SK-N-SH (cell line): ENCODE measurements at regions not wholly inside any gene's neighbourhood (a gene's known extent, or its start where the extent isn't known, plus 50 kb on each side); places are given as distances from the start of the nearest gene placed in this dataset.

Experiments used
- CTCF ChIA-PET: fragments of 300-600, 350-600 bp; formaldehyde crosslinking; extraction: SDS; loops from one replicate; lab custom pipeline; 2021; lab: Yijun Ruan, JAX
- POLR2A ChIA-PET: fragments of 350-600 bp; sonication (Branson Sonifier 250); formaldehyde crosslinking; extraction: SDS; loops from one replicate; lab custom pipeline; 2020; ENCODE audit warnings: antibody characterized with exemption, inconsistent platforms; lab: Yijun Ruan, JAX
- DNase-seq: peaks from one replicate; pipeline ENCODE4 v3.0.0; 2012
- H2AFZ ChIP-seq: fragments of 200-600 bp; sonication (generic); 2 replicates; pipeline ENCODE4 v1.8.1; 2016; ENCODE audit warnings: antibody characterized with exemption, mild to moderate bottlenecking, low read depth
- H3F3A ChIP-seq: fragments of 200-600 bp; sonication (generic); replicated peaks from 2 replicates; pipeline ENCODE3; 2016; ENCODE audit warnings: antibody characterized with exemption, mild to moderate bottlenecking; ENCODE audit not compliant: insufficient read depth
- H3K27ac ChIP-seq, 2 experiments: fragments of 200-500 bp in 1 of 2; fragments of 200-600 bp in 1 of 2; sonication (Bioruptor generic) in 1 of 2; sonication (generic), shearing (Covaris generic) in 1 of 2; 2 replicates each; pipeline versions ENCODE4 v1.5.1 to v1.6.1; 2014 to 2016; ENCODE audit warnings: low read depth in 2 of 2, inconsistent platforms in 1 of 2, low read length in 1 of 2, mild to moderate bottlenecking in 1 of 2, mixed read lengths in 1 of 2
- H3K27me3 ChIP-seq: fragments of 200-600 bp; sonication (generic), shearing (Covaris generic); 2 replicates; pipeline ENCODE4 v1.6.1; 2016; ENCODE audit warnings: mixed run types; ENCODE audit not compliant: insufficient read depth
- H3K36me3 ChIP-seq, 2 experiments: fragments of 200-500 bp in 1 of 2; fragments of 200-600 bp in 1 of 2; sonication (Bioruptor generic) in 1 of 2; sonication (generic) in 1 of 2; replicated peaks in 1 of 2; 2 replicates each; pipeline versions ENCODE3 to v1.5.1; 2014 to 2016; ENCODE audit warnings: low read length in 1 of 2, mild to moderate bottlenecking in 1 of 2; ENCODE audit not compliant: insufficient read depth in 2 of 2, control insufficient read depth in 1 of 2
- H3K4me1 ChIP-seq, 2 experiments: fragments of 200-500 bp in 1 of 2; fragments of 200-600 bp in 1 of 2; sonication (Bioruptor generic) in 1 of 2; sonication (generic), shearing (Covaris generic) in 1 of 2; 2 replicates each; pipeline versions ENCODE4 v1.5.1 to v1.6.1; 2014 to 2016; ENCODE audit warnings: low read depth in 1 of 2, low read length in 1 of 2, mixed run types in 1 of 2; ENCODE audit not compliant: insufficient read depth in 2 of 2, control insufficient read depth in 1 of 2
- H3K4me2 ChIP-seq: fragments of 200-600 bp; sonication (generic), shearing (Covaris generic); 2 replicates; pipeline ENCODE4 v1.6.1; 2017; ENCODE audit warnings: mixed run types
- H3K4me3 ChIP-seq, 2 experiments: fragments of 200-500 bp in 1 of 2; fragments of 200-600 bp in 1 of 2; sonication (Bioruptor generic) in 1 of 2; sonication (generic), shearing (Covaris generic) in 1 of 2; 2 replicates each; pipeline versions ENCODE4 v1.5.1 to v1.8.1; 2014 to 2016; ENCODE audit warnings: low read depth in 2 of 2, inconsistent platforms in 1 of 2, low read length in 1 of 2, mild to moderate bottlenecking in 1 of 2, mixed read lengths in 1 of 2, moderate library complexity in 1 of 2
- H3K79me2 ChIP-seq: fragments of 200-600 bp; sonication (generic); 2 replicates; pipeline ENCODE4 v1.8.1; 2017; ENCODE audit warnings: mild to moderate bottlenecking; ENCODE audit not compliant: insufficient read depth
- H3K9ac ChIP-seq: fragments of 200-600 bp; sonication (generic); 2 replicates; pipeline ENCODE4 v1.6.1; 2017; ENCODE audit warnings: mixed run types
- H3K9me2 ChIP-seq: fragments of 200-600 bp; sonication (generic); 2 replicates; pipeline ENCODE4 v1.6.1; 2017; ENCODE audit warnings: mixed run types
- H3K9me3 ChIP-seq: fragments of 200-600 bp; sonication (generic); 2 replicates; pipeline ENCODE4 v1.6.1; 2017; ENCODE audit warnings: mixed run types, mild to moderate bottlenecking, moderate library complexity
- H4K20me1 ChIP-seq: fragments of 200-600 bp; sonication (generic); 2 replicates; pipeline ENCODE4 v1.6.1; 2017; ENCODE audit warnings: mild to moderate bottlenecking, mixed run types; ENCODE audit not compliant: insufficient read depth
- CHD2 ChIP-seq: fragments of 150-350 bp; IDR thresholded peaks from 2 replicates; pipeline ENCODE4 v1.6.1; 2018; ENCODE audit warnings: low read length; ENCODE audit not compliant: partially characterized antibody
- ELF1 ChIP-seq: IDR thresholded peaks from 2 replicates; pipeline ENCODE4 v1.4.0; 2012
- EP300 ChIP-seq, 2 experiments: IDR thresholded peaks; 2 replicates each; pipeline versions ENCODE4 v1.4.0 to v1.6.1; 2012; ENCODE audit warnings: borderline replicate concordance in 1 of 2, low read depth in 1 of 2, low read length in 1 of 2
- EZH2phosphoT487 ChIP-seq: fragments of 200-600 bp; sonication (generic); IDR thresholded peaks from 2 replicates; pipeline ENCODE4 v1.6.1; 2017; ENCODE audit warnings: low read depth, mixed run types, mild to moderate bottlenecking, antibody characterized with exemption, moderate library complexity, borderline replicate concordance
- FOSL2 ChIP-seq: IDR thresholded peaks from 2 replicates; pipeline ENCODE4 v1.4.0; 2012; ENCODE audit warnings: low read depth, mild to moderate bottlenecking, moderate library complexity, borderline replicate concordance
- FOXJ3 ChIP-seq: sonication (generic); formaldehyde crosslinking; IDR thresholded peaks from 2 replicates; pipeline ENCODE4 v1.5.1; 2020; ENCODE audit warnings: mild to moderate bottlenecking, missing genetic modification reagents
- FOXM1 ChIP-seq: IDR thresholded peaks from 2 replicates; pipeline ENCODE4 v1.4.0; 2012; ENCODE audit warnings: low read depth, mild to moderate bottlenecking
- GABPA ChIP-seq: IDR thresholded peaks from 2 replicates; pipeline ENCODE4 v1.4.0; 2012; ENCODE audit warnings: low read depth, mild to moderate bottlenecking
- MAX ChIP-seq: IDR thresholded peaks from 2 replicates; pipeline ENCODE4 v1.4.0; 2012; ENCODE audit warnings: low read depth
- POLR2AphosphoS5 ChIP-seq: IDR thresholded peaks from 2 replicates; pipeline ENCODE4 v1.6.1; 2012; ENCODE audit warnings: low read depth, low read length
- RCOR1 ChIP-seq: fragments of 150-350 bp; IDR thresholded peaks from 2 replicates; pipeline ENCODE4 v1.6.1; 2017; ENCODE audit warnings: antibody characterized with exemption, low read length
- RFX5 ChIP-seq: IDR thresholded peaks from 2 replicates; pipeline ENCODE4 v1.6.1; 2012; ENCODE audit warnings: mild to moderate bottlenecking, improper control_type of control experiment, low read length
- RXRA ChIP-seq: IDR thresholded peaks from 2 replicates; pipeline ENCODE4 v1.4.0; 2012; ENCODE audit warnings: low read depth, mild to moderate bottlenecking, borderline replicate concordance
- SMC3 ChIP-seq: IDR thresholded peaks from 2 replicates; pipeline ENCODE4 v1.6.1; 2012; ENCODE audit warnings: low read depth, low read length, improper control_type of control experiment
- TAF1 ChIP-seq: IDR thresholded peaks from 2 replicates; pipeline ENCODE4 v1.6.1; 2012; ENCODE audit warnings: low read depth, mild to moderate bottlenecking, low read length, moderate library complexity, borderline replicate concordance
- TEAD4 ChIP-seq: IDR thresholded peaks from 2 replicates; pipeline ENCODE4 v1.4.0; 2012; ENCODE audit warnings: mild to moderate bottlenecking, borderline replicate concordance; ENCODE audit not compliant: insufficient read depth
- YY1 ChIP-seq: IDR thresholded peaks from 2 replicates; pipeline ENCODE4 v1.4.0; 2012; ENCODE audit warnings: low read depth, mild to moderate bottlenecking
- WGBS: methylation state at CpG from one replicate; pipeline ENCODE4 v1.1.6; 2017; ENCODE audit warnings: low lambda C conversion rate; 5-methylcytosine and 5-hydroxymethylcytosine counted together

- DNase-seq: no peak
- WGBS: 36% methylated on average over 1 of the region's 1 CpG
- H3K9ac ChIP-seq: no peak overlapping the region
- ChIA-PET CTCF (interaction anchor here (20.7 kb wide), 1 partner anchor 1165 kb away, joined by 291 read pairs; the partner anchor contains the start of gene IGFBP3), POLR2A (no interaction called here)
- H3K79me2 ChIP-seq: no peaks in the 10 kb centered on the region
- TF ChIP-seq YY1 (no peak), ELF1 (no peak)
- no peak overlapping the region for H2AFZ ChIP-seq
- H3K4me1 ChIP-seq: peaks cover 2 to 10% of the 10 kb centered on the region in 2 experiments; a peak in 1 of 4 replicates
- H3K9me2 ChIP-seq: no peaks in the 10 kb centered on the region
- H3K4me2 ChIP-seq: no peak overlapping the region
- H3K9me3 ChIP-seq: no peaks in the 10 kb centered on the region
- no peaks in the 10 kb centered on the region for H3K27me3 ChIP-seq
- H3K36me3 ChIP-seq: no peaks in the 10 kb centered on the region
- no peak overlapping the region for H3K4me3 ChIP-seq
- no peak overlapping the region for H3K27ac ChIP-seq
- H3F3A ChIP-seq: no peaks in the 10 kb centered on the region
- H4K20me1 ChIP-seq: no peaks in the 10 kb centered on the region
Measured at GRCh38 chr7:47085491-47086275, 496.2 kb downstream of the TNS3 start.

GRCh38 chr7:47083476-47084250 lies 498.2 kb downstream of the TNS3 start:
- H3K4me3 ChIP-seq: no peak overlapping the region
- no peak overlapping the region for H3K4me2 ChIP-seq
- WGBS: 72% methylated on average over 7 of the region's 7 CpGs
- H3K4me1 ChIP-seq: peaks cover 1 to 10% of the 10 kb centered on the region in 2 experiments; a peak in 1 of 4 replicates
- TF ChIP-seq RCOR1 (no peak), EZH2phosphoT487 (no peak), FOXJ3 (CRISPR knock-in tag) (no peak), MAX (no peak), CHD2 (no peak), TEAD4 (no peak), POLR2AphosphoS5 (no peak), SMC3 (no peak), TAF1 (no peak), RFX5 (no peak), GABPA (no peak), EP300 (IDR thresholded peaks at IDR 0.05; ENCODE audit: borderline replicate concordance in 1 of 2, low read depth in 1 of 2, low read length in 1 of 2) (no peak), FOSL2 (no peak), RXRA (no peak), FOXM1 (no peak)
- CTCF ChIA-PET: interaction anchor here (1.1 to 20.7 kb wide), 3 partner anchors 9 to 1163 kb away, joined by 3 to 291 read pairs (median 5); partner anchors contain the start of gene IGFBP3
- POLR2A ChIA-PET: no interaction called here
- H3K9me3 ChIP-seq: no peaks in the 10 kb centered on the region
- H3K27ac ChIP-seq: no peak overlapping the region
- no peaks in the 10 kb centered on the region for H3K79me2 ChIP-seq
- H3F3A ChIP-seq: no peaks in the 10 kb centered on the region
- no peak for DNase-seq
- H4K20me1 ChIP-seq: no peaks in the 10 kb centered on the region
- no peaks in the 10 kb centered on the region for H3K36me3 ChIP-seq
- no peaks in the 10 kb centered on the region for H3K27me3 ChIP-seq
- H2AFZ ChIP-seq: no peak overlapping the region
- no peaks in the 10 kb centered on the region for H3K9me2 ChIP-seq
- H3K9ac ChIP-seq: no peak overlapping the region
